ENCODE measurements at regions not wholly inside any gene's neighbourhood (a gene's known extent, or its start where the extent isn't known, plus 50 kb on each side); places are given as distances from the start of the nearest gene placed in this dataset.

GRCh38 chr9:79928661-79929223 lies 357.0 kb downstream of the TLE4 start:
- H3K4me1 Mint-ChIP-seq = no peaks in the 10 kb centered on the region
- peaks cover 3% of the 10 kb centered on the region for H3K9me3 Mint-ChIP-seq
- POLR2A ChIA-PET = no interaction called here
- H3K36me3 Mint-ChIP-seq = no peaks in the 10 kb centered on the region
- DNase-seq (no peak), ATAC-seq (ENCODE audit: low read depth) (no peak)
- H3K27me3 Mint-ChIP-seq = no peaks in the 10 kb centered on the region
- no peak overlapping the region for H3K4me3 Mint-ChIP-seq
- no peak overlapping the region for H3K27ac Mint-ChIP-seq

- Mint-ChIP-seq H3K9me3 (peaks cover 3% of the 10 kb centered on the region), H3K4me3 (no peak overlapping the region), H3K27ac (no peak overlapping the region), H3K27me3 (no peaks in the 10 kb centered on the region), H3K4me1 (no peaks in the 10 kb centered on the region), H3K36me3 (peaks cover 1% of the 10 kb centered on the region)
- no peak for ATAC-seq (ENCODE audit: low read depth)
- no peak for DNase-seq
- POLR2A ChIA-PET = no interaction called here
Measured at GRCh38 chr9:79925326-79925725, 353.6 kb downstream of the TLE4 start.

DNA sequence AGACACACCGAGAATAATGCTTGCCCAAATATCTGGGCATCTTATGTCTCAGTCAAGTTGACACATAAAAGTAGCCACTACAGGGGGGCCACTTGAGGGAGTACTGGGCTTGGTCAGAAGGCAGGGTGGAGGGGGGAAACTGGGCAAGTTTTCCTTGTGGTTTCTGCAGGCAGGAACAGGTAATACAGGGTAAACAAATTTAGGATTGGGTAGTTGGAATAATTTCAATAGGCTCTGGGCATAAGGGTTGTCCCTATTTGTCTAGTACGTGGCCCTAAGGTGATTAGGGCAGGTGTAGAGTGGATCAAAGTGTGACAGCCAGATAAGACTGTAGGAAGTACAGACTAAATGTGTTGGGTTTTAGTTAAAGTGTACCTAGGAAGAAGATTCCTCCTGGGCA lies 353.1 kb downstream of the TLE4 start:
- no peaks in the 10 kb centered on the region for H3K27me3 Mint-ChIP-seq
- peaks cover 1% of the 10 kb centered on the region for H3K36me3 Mint-ChIP-seq
- no peaks in the 10 kb centered on the region for H3K4me1 Mint-ChIP-seq
- POLR2A ChIA-PET = no interaction called here
- peaks cover 5% of the 10 kb centered on the region for H3K9me3 Mint-ChIP-seq
- H3K27ac Mint-ChIP-seq = no peak overlapping the region
- ATAC-seq (ENCODE audit: low read depth) = no peak
- no peak overlapping the region for H3K4me3 Mint-ChIP-seq
- no peak for DNase-seq

DNA sequence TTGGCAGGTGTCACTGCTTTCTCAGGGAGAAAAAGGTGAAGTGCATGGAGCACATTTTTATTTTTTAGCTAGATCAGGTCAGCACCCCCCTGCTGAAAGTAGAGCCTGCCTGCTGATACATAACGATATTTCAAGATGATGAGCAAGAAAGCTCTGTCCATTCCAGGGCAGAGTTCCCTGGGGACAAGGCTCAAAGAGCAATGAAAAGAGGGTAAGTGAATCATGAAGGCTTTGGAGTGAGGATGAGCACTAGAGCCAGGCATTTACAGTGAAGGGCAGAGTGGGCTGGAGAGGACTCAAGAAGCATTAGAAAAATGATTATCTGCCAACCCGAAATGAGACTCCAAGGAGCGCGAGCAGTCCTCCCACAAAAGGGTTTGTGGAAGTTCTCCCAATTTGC lies 345.7 kb downstream of the TLE4 start:
- POLR2A ChIA-PET = no interaction called here
- no peak for ATAC-seq (ENCODE audit: low read depth)
- no peaks in the 10 kb centered on the region for H3K4me1 Mint-ChIP-seq
- peaks cover 4% of the 10 kb centered on the region for H3K9me3 Mint-ChIP-seq
- H3K27ac Mint-ChIP-seq = no peak overlapping the region
- no peak overlapping the region for H3K4me3 Mint-ChIP-seq
- no peaks in the 10 kb centered on the region for H3K36me3 Mint-ChIP-seq
- no peak for DNase-seq
- no peaks in the 10 kb centered on the region for H3K27me3 Mint-ChIP-seq

DNA sequence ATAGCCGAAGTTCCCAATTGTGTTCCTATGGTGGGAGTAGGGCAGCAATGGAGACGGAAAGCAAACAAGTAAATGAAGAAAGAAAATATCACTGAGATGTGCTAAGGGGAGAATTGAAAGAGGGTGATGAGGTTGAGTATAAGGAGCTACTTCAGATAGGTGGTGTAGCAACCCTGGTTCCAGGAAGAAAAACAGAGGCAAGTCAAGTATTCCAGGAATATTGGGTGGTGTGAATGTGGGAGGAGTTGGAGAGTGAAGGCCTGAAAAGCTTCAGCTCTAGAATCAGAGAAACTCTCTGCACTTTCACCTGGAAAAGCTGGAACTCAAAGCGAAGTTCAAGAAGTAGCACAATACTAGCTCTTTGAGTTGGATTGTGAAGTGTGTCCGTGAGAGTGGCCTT lies 342.1 kb downstream of the TLE4 start:
- DNase-seq (no peak), ATAC-seq (ENCODE audit: low read depth) (no peak)
- Mint-ChIP-seq H3K36me3 (no peaks in the 10 kb centered on the region), H3K4me1 (no peaks in the 10 kb centered on the region), H3K9me3 (no peaks in the 10 kb centered on the region), H3K27ac (no peak overlapping the region), H3K27me3 (peaks cover 4% of the 10 kb centered on the region), H3K4me3 (no peak overlapping the region)
- POLR2A ChIA-PET = no interaction called here

DNA sequence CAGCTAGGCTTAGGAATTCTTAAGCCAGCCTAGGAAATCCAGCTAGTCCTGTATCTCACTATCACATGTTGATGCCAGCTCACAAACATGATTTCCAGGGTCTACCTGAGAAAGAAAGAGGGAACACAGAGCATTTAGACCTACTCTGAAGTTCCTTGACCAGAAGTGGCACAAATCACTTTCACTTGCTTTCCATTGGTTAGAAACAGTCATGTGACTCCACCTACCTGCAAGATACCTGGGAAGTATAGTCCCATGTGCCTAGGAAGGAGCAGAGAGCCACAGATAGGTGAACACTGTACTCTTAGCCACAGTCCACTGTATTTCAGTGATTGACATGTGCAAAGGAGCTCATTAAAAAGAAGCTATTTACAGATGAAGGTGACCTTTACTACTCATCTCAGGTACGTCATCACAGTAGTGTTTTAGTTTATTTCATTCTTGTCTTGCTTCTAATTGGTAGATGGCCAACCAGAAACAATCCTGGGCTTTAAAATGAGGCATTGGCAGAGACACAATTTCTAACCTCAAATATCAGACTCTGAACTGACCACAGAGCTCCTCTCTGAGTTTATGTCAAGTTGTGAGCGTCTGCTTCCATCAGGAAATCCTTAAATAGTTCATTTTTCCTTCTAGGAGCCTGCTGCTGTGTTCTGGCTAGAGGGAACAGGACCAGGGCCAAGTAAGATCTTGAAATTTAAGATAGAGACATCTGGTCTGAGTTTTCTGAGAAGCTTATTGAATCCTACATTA lies 340.7 kb downstream of the TLE4 start:
- Mint-ChIP-seq H3K4me3 (no peak overlapping the region), H3K4me1 (no peaks in the 10 kb centered on the region), H3K27me3 (peaks cover 4% of the 10 kb centered on the region), H3K36me3 (no peaks in the 10 kb centered on the region), H3K9me3 (no peaks in the 10 kb centered on the region), H3K27ac (no peak overlapping the region)
- ATAC-seq (ENCODE audit: low read depth) (no peak), DNase-seq (no peak)
- POLR2A ChIA-PET = no interaction called here

DNA sequence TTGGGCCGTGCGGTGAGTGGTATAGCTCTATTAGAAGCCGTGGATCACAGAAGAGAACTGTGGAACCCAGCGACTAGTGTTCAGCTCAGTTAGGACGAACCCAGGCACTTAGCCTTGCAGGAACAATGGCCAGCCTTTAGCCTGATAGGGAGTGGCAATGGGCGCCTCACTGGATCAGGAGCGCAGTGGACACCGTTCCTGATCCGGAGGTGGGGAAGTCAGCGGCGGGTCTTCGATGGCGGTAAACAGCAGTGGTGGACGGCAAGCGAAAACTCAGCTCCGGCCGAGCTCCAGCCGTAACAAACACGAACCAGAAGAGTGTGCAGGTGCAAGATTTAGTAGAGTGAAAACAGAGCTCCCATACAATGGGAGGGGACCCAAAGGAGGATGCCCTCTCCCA lies 340.0 kb downstream of the TLE4 start:
- Mint-ChIP-seq H3K36me3 (no peaks in the 10 kb centered on the region), H3K4me1 (no peaks in the 10 kb centered on the region), H3K27ac (no peak overlapping the region), H3K9me3 (no peaks in the 10 kb centered on the region), H3K27me3 (peaks cover 4% of the 10 kb centered on the region), H3K4me3 (no peak overlapping the region)
- POLR2A ChIA-PET = no interaction called here
- no peak for ATAC-seq (ENCODE audit: low read depth)
- DNase-seq = no peak

- H3K36me3 Mint-ChIP-seq = no peaks in the 10 kb centered on the region
- DNase-seq = no peak
- POLR2A ChIA-PET = no interaction called here
- ATAC-seq (ENCODE audit: low read depth) = no peak
- H3K9me3 Mint-ChIP-seq = peaks cover 3% of the 10 kb centered on the region
- peaks cover 3% of the 10 kb centered on the region for H3K27me3 Mint-ChIP-seq
- no peak overlapping the region for H3K27ac Mint-ChIP-seq
- no peak overlapping the region for H3K4me3 Mint-ChIP-seq
- no peaks in the 10 kb centered on the region for H3K4me1 Mint-ChIP-seq
Measured at GRCh38 chr9:79902825-79903600, 331.2 kb downstream of the TLE4 start.

DNA sequence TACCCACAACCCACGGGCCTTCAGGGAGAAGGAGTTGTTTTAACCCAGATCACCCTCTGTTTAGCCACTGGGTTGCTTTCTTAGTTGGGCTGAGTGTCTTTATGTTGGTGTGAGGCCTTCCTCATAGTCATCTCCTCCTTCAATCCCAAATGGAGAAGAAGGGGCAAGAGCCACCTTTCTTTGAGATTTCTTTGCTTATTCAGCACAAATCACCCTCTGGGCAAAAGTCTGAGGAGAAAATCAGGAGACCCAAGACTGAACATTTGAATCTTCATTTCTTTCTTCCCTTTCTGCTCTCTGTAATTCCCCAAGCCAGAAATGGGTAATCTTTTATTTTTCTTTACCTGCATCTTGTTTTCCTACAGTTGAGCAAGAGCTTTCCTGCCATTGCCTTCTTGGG lies 329.0 kb downstream of the TLE4 start:
- ATAC-seq (ENCODE audit: low read depth) (no peak), DNase-seq (no peak)
- Mint-ChIP-seq H3K36me3 (no peaks in the 10 kb centered on the region), H3K4me3 (no peak overlapping the region), H3K27me3 (no peaks in the 10 kb centered on the region), H3K27ac (no peak overlapping the region), H3K9me3 (no peaks in the 10 kb centered on the region), H3K4me1 (no peaks in the 10 kb centered on the region)
- POLR2A ChIA-PET = no interaction called here

- Mint-ChIP-seq H3K4me3 (no peak overlapping the region), H3K36me3 (no peaks in the 10 kb centered on the region), H3K27me3 (peaks cover 4% of the 10 kb centered on the region), H3K4me1 (no peaks in the 10 kb centered on the region), H3K9me3 (no peaks in the 10 kb centered on the region), H3K27ac (no peak overlapping the region)
- POLR2A ChIA-PET = no interaction called here
- ATAC-seq (ENCODE audit: low read depth) (no peak), DNase-seq (no peak)
Measured at GRCh38 chr9:79896390-79896980, 324.7 kb downstream of the TLE4 start.

- H3K4me3 Mint-ChIP-seq = no peak overlapping the region
- POLR2A ChIA-PET = interaction anchor here (0.6 kb wide), 1 partner anchor 44 kb away, joined by 3 read pairs; no protein-coding TSS in a partner anchor
Measured at GRCh38 chr9:79895232-79895631, 323.5 kb downstream of the TLE4 start.

DNA sequence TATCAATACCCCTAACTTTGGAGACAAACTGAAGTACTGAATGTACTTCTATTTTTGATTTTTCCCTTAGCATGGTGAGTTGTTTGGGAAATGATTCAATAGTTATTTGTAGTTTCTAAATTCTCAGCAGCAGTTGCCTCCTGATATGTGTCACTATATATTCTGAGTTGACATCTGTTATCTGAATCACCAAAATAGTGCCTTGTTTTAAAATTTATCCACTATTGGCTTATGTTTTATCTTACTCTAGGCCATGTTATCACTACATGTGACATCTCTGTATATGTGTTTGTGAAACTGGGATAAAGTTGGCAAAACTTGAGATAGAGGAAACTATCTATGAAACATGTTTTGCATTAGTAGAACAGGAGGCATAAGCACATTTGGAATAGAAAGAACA lies 317.6 kb downstream of the TLE4 start:
- POLR2A ChIA-PET = no interaction called here
- H3K4me3 Mint-ChIP-seq = no peak overlapping the region
- no peak for DNase-seq
- H3K4me1 Mint-ChIP-seq = peaks cover under 1% of the 10 kb centered on the region
- no peaks in the 10 kb centered on the region for H3K9me3 Mint-ChIP-seq
- no peak for ATAC-seq (ENCODE audit: low read depth)
- H3K27me3 Mint-ChIP-seq = peaks cover 10% of the 10 kb centered on the region
- no peaks in the 10 kb centered on the region for H3K36me3 Mint-ChIP-seq
- no peak overlapping the region for H3K27ac Mint-ChIP-seq

More at GRCh38 chr9:79895232-79895631, 323.5 kb downstream of the TLE4 start:
- Mint-ChIP-seq H3K27ac (no peak overlapping the region), H3K9me3 (no peaks in the 10 kb centered on the region), H3K36me3 (no peaks in the 10 kb centered on the region), H3K4me1 (no peaks in the 10 kb centered on the region), H3K27me3 (peaks cover 4% of the 10 kb centered on the region)
- no peak for ATAC-seq (ENCODE audit: low read depth)
- DNase-seq = no peak

DNA sequence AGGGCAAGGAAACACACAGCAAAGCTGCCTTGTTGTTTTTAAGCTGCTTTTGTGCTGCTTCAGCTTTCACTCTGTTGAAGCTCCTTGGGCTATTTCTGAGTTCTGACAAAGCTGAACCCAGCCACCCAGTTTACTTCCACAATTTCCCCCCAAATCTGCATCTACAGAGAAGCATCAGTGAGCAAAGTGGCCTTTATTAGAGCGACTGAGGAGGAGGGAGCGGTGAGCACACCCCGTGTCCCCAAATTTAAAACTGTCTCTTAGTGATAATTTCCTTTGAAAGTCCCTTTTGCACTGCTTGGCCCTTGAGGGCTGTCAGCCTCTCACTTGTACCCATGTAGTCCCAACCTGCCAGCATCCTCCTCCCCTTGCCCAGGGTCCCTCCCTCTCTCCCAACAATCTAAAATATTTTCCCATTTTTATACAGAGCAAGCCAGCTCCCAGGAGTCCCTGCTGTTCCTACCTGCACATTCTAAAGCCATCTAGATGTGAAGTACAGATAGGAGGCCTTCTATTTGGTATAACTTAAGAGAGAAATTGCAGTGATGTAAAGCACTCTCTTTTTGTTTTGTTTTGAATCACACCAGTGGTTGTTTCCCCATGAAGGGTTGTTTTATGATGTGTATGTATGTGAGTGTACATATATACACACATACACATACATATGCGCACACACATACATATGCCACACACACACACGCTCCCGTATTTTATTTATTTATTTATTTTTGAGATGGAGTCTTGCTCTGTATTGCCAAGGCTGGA lies 313.5 kb downstream of the TLE4 start:
- Mint-ChIP-seq H3K4me3 (no peak overlapping the region), H3K4me1 (peaks cover 18% of the 10 kb centered on the region), H3K9me3 (no peaks in the 10 kb centered on the region), H3K27ac (no peak overlapping the region), H3K36me3 (no peaks in the 10 kb centered on the region), H3K27me3 (peaks cover 6% of the 10 kb centered on the region)
- ATAC-seq (ENCODE audit: low read depth) = no peak
- POLR2A ChIA-PET = interaction anchor here (0.6 kb wide), 1 partner anchor 313 kb away, joined by 3 read pairs; no protein-coding TSS in a partner anchor
- DNase-seq = no peak

All from activated naive CD8-positive, alpha-beta T cell treated with anti-CD3 and anti-CD28 coated beads, Interleukin-2, amount 10 ng/mL, durations not matched to agents 7 days and 5 days (primary cell).